ENCODE measurements at regions not wholly inside any gene's neighbourhood (a gene's known extent, or its start where the extent isn't known, plus 50 kb on each side); places are given as distances from the start of the nearest gene placed in this dataset.

DNA sequence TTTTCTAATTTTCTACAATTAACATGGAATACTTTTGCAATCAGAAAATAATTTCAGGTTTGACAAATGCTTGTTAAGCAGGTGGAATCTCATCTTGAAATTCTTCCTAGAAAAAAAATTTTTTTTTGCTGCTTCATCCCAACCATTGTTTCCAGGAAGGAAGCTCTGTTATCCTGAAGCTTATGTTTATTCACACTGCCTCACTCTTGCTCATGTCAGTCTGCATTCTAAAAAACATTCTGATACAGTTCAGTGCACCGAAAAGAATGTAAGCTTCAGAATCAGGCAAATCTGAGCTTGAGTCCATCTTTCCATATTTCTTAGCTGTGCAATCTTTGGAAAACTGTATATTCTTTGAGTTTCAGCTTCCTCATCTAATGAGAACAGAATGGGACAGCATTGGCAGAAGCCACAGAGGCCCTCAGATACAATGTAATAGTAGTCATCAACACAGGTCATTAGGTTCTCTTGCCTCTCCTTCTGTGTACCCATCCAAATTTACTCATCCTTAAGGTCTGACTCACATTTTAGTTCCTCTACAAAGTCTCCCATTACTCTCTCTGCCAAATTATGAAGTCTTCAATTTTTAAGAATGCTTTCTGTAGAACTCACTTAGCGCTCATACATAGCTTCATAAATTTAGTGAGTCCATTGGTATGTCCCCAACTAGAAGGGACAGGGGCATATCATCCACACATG is 881.8 kb upstream of the NR2F2 start:
- ChIA-PET CTCF (no interaction called here), POLR2A (ENCODE audit: low non-redundant PET) (no interaction called here)
- H3K27me3 ChIP-seq (replicated peaks; ENCODE audit: insufficient read depth, low read depth, low read length, poor library complexity) = no peaks in the 10 kb centered on the region
- H3K4me3 ChIP-seq (ENCODE audit: low read depth, low read length, poor library complexity, severe bottlenecking) = no peak overlapping the region
- H3K36me3 ChIP-seq (ENCODE audit: insufficient read depth, low read length, poor library complexity, severe bottlenecking) = no peaks in the 10 kb centered on the region
- no TSS peak for BruUV-seq (replicated peaks)
- no peak overlapping the region for H3K27ac ChIP-seq (ENCODE audit: low read depth, low read length, poor library complexity, severe bottlenecking)
- TF ChIP-seq EZH2 (IDR thresholded peaks at IDR 0.05; ENCODE audit: borderline replicate concordance, low read depth, low read length, poor library complexity, severe bottlenecking) = no peak
- TF ChIP-seq, protein P1, sequence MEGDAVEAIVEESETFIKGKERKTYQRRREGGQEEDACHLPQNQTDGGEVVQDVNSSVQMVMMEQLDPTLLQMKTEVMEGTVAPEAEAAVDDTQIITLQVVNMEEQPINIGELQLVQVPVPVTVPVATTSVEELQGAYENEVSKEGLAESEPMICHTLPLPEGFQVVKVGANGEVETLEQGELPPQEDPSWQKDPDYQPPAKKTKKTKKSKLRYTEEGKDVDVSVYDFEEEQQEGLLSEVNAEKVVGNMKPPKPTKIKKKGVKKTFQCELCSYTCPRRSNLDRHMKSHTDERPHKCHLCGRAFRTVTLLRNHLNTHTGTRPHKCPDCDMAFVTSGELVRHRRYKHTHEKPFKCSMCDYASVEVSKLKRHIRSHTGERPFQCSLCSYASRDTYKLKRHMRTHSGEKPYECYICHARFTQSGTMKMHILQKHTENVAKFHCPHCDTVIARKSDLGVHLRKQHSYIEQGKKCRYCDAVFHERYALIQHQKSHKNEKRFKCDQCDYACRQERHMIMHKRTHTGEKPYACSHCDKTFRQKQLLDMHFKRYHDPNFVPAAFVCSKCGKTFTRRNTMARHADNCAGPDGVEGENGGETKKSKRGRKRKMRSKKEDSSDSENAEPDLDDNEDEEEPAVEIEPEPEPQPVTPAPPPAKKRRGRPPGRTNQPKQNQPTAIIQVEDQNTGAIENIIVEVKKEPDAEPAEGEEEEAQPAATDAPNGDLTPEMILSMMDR (conservative IDR thresholded peaks at IDR 0.05; ENCODE audit: low read depth, low read length) = no peak
- no peak for DNase-seq (ENCODE audit: low spot score)
- no peaks in the 10 kb centered on the region for H3K9me3 ChIP-seq (ENCODE audit: low read depth, low read length, poor library complexity, severe bottlenecking)
- peaks cover 12% of the 10 kb centered on the region for H3K4me1 ChIP-seq (ENCODE audit: insufficient read depth, low read length, poor library complexity, severe bottlenecking)
- intact Hi-C loops (cut with micrococcal nuclease; ENCODE audit: unreplicated experiment) = no loop called here

DNA sequence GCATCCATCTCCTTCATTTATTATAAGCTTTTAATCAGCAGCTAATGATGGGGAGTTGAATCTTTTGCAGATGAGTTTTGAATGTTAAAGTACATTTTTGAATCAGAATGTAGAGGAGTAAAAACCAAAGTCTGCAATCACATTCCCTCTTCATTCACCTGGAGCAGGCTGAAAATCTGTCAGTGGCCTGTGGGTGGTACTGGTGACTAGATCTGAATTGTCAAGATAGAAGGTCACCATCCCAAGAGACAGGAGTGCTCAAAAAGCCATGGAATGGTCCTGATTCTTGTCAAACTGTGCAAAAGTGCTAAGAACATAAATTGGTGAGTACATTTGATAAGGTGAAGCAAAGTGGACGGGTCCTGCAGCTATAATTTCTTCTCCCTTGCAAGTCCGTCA is 881.3 kb upstream of the NR2F2 start:
- CTCF ChIA-PET = no interaction called here
- Histone ChIP-seq H3K27ac (ENCODE audit: low read depth, low read length, poor library complexity, severe bottlenecking) (no peak overlapping the region), H3K27me3 (replicated peaks; ENCODE audit: insufficient read depth, low read depth, low read length, poor library complexity) (no peaks in the 10 kb centered on the region), H3K4me3 (ENCODE audit: low read depth, low read length, poor library complexity, severe bottlenecking) (no peak overlapping the region), H3K4me1 (ENCODE audit: insufficient read depth, low read length, poor library complexity, severe bottlenecking) (peaks cover 12% of the 10 kb centered on the region), H3K36me3 (ENCODE audit: insufficient read depth, low read length, poor library complexity, severe bottlenecking) (no peaks in the 10 kb centered on the region), H3K9me3 (ENCODE audit: low read depth, low read length, poor library complexity, severe bottlenecking) (no peaks in the 10 kb centered on the region)
- POLR2A ChIA-PET (ENCODE audit: low non-redundant PET) = no interaction called here
- peak; percentile 14 for DNase-seq (ENCODE audit: low spot score)
- TF ChIP-seq EZH2 (IDR thresholded peaks at IDR 0.05; ENCODE audit: borderline replicate concordance, low read depth, low read length, poor library complexity, severe bottlenecking) = no peak
- TF ChIP-seq, protein P1 (conservative IDR thresholded peaks at IDR 0.05; ENCODE audit: low read depth, low read length) = no peak
- BruUV-seq (replicated peaks) = no TSS peak
- intact Hi-C loops (cut with micrococcal nuclease; ENCODE audit: unreplicated experiment) = no loop called here

DNA sequence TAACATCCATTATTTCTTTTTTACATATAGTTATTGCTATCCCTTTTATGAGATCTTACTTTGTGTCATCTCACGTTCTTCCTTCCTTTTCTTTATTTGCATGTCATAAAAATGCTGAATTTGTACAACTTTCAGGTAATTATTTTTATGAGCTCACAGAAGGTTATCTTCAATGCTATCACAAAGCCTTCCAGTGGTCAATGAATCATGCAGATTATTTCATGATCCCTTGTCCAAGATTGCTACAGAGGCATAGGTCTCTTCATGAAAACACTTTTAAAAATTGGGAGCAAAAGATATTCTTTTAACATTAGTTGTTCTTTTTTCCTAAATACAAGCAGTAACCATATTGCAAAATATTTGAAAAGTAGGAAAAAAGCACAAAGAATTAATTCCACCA is 880.1 kb upstream of the NR2F2 start:
- H3K4me3 ChIP-seq (ENCODE audit: low read depth, low read length, poor library complexity, severe bottlenecking) = no peak overlapping the region
- POLR2A ChIA-PET (ENCODE audit: low non-redundant PET) = no interaction called here
- TF ChIP-seq, protein P1 (conservative IDR thresholded peaks at IDR 0.05; ENCODE audit: low read depth, low read length) = no peak
- no peak for TF ChIP-seq EZH2 (IDR thresholded peaks at IDR 0.05; ENCODE audit: borderline replicate concordance, low read depth, low read length, poor library complexity, severe bottlenecking)

More for the DNA sequence above, 880.1 kb upstream of the NR2F2 start:
- H3K4me1 ChIP-seq (ENCODE audit: insufficient read depth, low read length, poor library complexity, severe bottlenecking) = peaks cover 12% of the 10 kb centered on the region
- H3K27me3 ChIP-seq (replicated peaks; ENCODE audit: insufficient read depth, low read depth, low read length, poor library complexity) = no peaks in the 10 kb centered on the region
- no peaks in the 10 kb centered on the region for H3K9me3 ChIP-seq (ENCODE audit: low read depth, low read length, poor library complexity, severe bottlenecking)
- no peak for DNase-seq (ENCODE audit: low spot score)
- BruUV-seq (replicated peaks) = no TSS peak
- intact Hi-C loops (cut with micrococcal nuclease; ENCODE audit: unreplicated experiment) = no loop called here
- H3K27ac ChIP-seq (ENCODE audit: low read depth, low read length, poor library complexity, severe bottlenecking) = no peak overlapping the region
- H3K36me3 ChIP-seq (ENCODE audit: insufficient read depth, low read length, poor library complexity, severe bottlenecking) = no peaks in the 10 kb centered on the region
- CTCF ChIA-PET = no interaction called here
